GM23338 (cell line): ENCODE measurements at regions not wholly inside any gene's neighbourhood (a gene's known extent, or its start where the extent isn't known, plus 50 kb on each side); places are given as distances from the start of the nearest gene placed in this dataset.

Experiments used
- REST ChIP-seq: IDR thresholded peaks from one replicate; pipeline ENCODE4 v1.6.1; 2018; ENCODE audit warnings: antibody characterized with exemption; ENCODE audit not compliant: unreplicated experiment
- TF ChIP-seq, protein P1 (sequence below), 2 experiments: fragments of 200-600 bp in 1 of 2; sonication (generic) in 1 of 2; conservative IDR thresholded peaks; 2 replicates each; pipeline versions ENCODE4 v1.5.1 to v1.6.1; 2016 to 2017; ENCODE audit warnings: antibody characterized with exemption in 2 of 2, low read depth in 2 of 2, mild to moderate bottlenecking in 2 of 2, moderate library complexity in 1 of 2

GRCh38 chr2:129768036-129768386 lies 211.5 kb upstream of the RAB6C start:
- TF ChIP-seq, protein P1, sequence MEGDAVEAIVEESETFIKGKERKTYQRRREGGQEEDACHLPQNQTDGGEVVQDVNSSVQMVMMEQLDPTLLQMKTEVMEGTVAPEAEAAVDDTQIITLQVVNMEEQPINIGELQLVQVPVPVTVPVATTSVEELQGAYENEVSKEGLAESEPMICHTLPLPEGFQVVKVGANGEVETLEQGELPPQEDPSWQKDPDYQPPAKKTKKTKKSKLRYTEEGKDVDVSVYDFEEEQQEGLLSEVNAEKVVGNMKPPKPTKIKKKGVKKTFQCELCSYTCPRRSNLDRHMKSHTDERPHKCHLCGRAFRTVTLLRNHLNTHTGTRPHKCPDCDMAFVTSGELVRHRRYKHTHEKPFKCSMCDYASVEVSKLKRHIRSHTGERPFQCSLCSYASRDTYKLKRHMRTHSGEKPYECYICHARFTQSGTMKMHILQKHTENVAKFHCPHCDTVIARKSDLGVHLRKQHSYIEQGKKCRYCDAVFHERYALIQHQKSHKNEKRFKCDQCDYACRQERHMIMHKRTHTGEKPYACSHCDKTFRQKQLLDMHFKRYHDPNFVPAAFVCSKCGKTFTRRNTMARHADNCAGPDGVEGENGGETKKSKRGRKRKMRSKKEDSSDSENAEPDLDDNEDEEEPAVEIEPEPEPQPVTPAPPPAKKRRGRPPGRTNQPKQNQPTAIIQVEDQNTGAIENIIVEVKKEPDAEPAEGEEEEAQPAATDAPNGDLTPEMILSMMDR (conservative IDR thresholded peaks at IDR 0.05; ENCODE audit: low read depth in 2 of 2) = no peak
- TF ChIP-seq REST = no peak
